ENCODE measurements at regions not wholly inside any gene's neighbourhood (a gene's known extent, or its start where the extent isn't known, plus 50 kb on each side); places are given as distances from the start of the nearest gene placed in this dataset.
"Not testable (repeated sequence)": the region's sequence is repeated elsewhere in the genome, so short reads cannot be mapped to it uniquely, and the experiment has no call there.

DNA sequence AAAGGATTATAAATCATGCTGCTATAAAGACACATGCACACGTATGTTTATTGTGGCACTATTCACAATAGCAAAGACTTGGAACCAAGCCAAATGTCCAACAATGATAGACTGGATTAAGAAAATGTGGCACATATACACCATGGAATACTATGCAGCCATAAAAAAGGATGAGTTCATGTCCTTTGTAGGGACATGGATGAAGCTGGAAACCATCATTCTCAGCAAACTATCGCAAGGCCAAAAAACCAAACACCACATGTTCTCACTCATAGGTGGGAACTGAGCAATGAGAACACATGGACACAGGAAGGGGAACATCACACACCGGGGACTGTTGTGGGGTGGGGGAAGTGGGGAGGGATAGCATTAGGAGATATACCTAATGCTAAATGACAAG, 127.1 kb upstream of the GRAMD2B start:
- 100% methylated on average over 2 of the region's 3 CpGs for WGBS
- DNase-seq (ENCODE audit: extremely low spot score); H3K36me3 ChIP-seq (ENCODE audit: insufficient read depth); H3K27ac ChIP-seq (ENCODE audit: low read depth); H3K4me1 ChIP-seq (ENCODE audit: insufficient read depth); H3K4me3 ChIP-seq (ENCODE audit: low read depth, low read length): not testable (repeated sequence)

GRCh38 chr5:126300293-126300692, 122.9 kb upstream of the GRAMD2B start:
- H3K4me1 ChIP-seq (ENCODE audit: insufficient read depth) = no peaks in the 10 kb centered on the region
- H3K4me3 ChIP-seq (ENCODE audit: low read depth, low read length) = no peak overlapping the region
- no peak for DNase-seq (ENCODE audit: extremely low spot score)
- WGBS = 90% methylated on average over 3 of the region's 3 CpGs
- H3K36me3 ChIP-seq (ENCODE audit: insufficient read depth) = no peaks in the 10 kb centered on the region
- H3K27ac ChIP-seq (ENCODE audit: low read depth) = no peak overlapping the region

- Histone ChIP-seq H3K4me1 (ENCODE audit: insufficient read depth) (no peaks in the 10 kb centered on the region), H3K27ac (ENCODE audit: low read depth) (no peak overlapping the region), H3K4me3 (ENCODE audit: low read depth, low read length) (no peak overlapping the region), H3K36me3 (ENCODE audit: insufficient read depth) (no peaks in the 10 kb centered on the region)
- DNase-seq (ENCODE audit: extremely low spot score) = no peak
- WGBS = 69% methylated on average over 3 of the region's 3 CpGs
These were observed 122.2 kb upstream of the GRAMD2B start for GRCh38 chr5:126301056-126301455.

DNA sequence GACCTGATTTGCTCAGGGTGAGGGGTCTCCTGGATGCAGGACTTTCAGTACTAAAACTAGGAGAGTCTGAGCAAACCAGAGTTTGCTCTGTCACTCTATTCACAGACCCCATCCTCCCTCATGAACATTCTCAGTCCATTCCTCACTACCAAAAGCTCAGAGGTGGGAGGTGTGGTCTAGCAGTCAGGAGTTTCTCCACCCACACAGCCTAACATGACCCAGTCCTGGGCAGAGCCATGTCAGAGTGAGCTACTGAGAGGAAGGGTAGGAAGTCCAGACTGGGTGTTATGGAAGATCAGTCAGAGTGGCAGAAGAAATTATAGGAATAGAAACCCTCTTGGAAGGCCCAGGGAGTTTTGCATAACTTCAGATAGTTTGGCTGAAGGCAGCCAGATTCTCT, 113.3 kb upstream of the GRAMD2B start:
- DNase-seq (ENCODE audit: extremely low spot score) = no peak
- H3K36me3 ChIP-seq (ENCODE audit: insufficient read depth) = no peaks in the 10 kb centered on the region

DNA sequence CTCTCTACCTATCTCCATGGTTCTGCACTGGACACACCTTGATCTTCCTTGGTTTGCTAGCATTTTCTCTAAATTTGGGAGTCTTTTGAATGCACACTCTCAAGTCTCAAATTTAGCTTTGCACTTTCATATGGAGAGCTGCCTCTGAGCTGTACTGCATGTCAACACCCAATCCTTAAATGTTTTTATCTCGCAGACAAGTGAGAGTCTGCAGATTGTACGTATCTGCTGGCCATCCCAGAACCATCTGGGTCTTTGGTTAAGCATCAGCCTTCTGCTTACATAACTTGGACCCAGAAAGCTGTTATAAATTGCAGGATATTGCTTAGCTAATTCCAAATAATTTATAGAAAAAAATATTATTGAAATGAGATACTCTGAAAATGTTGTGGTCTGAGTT, 111.4 kb upstream of the GRAMD2B start:
- H3K27ac ChIP-seq (ENCODE audit: low read depth) = no peak overlapping the region
- H3K36me3 ChIP-seq (ENCODE audit: insufficient read depth) = no peaks in the 10 kb centered on the region
- no peak overlapping the region for H3K4me3 ChIP-seq (ENCODE audit: low read depth, low read length)
- H3K4me1 ChIP-seq (ENCODE audit: insufficient read depth) = no peaks in the 10 kb centered on the region
- DNase-seq (ENCODE audit: extremely low spot score) = no peak
- 33% methylated on average over 2 of the region's 2 CpGs for WGBS

More for the DNA sequence above, 113.3 kb upstream of the GRAMD2B start:
- Histone ChIP-seq H3K4me1 (ENCODE audit: insufficient read depth) (no peaks in the 10 kb centered on the region), H3K27ac (ENCODE audit: low read depth) (no peak overlapping the region), H3K4me3 (ENCODE audit: low read depth, low read length) (no peak overlapping the region)

DNA sequence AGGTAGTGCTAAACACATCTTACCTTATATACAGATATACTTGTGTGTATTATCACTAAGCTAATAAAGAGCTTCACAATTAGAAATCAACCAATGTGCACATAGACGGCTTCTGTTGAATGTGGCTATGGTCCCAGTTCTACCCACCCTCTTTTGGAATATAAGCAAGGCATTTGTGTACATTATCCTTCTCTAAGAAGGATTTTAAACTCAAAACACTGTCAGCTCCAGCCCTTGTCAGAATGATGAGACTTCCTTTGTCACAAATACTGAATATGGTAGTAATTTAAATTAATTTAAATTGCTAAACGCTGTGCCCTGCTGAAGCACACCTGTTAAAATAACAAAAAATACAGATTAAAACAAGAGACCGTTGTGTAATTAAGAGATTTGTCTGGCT, 107.9 kb upstream of the GRAMD2B start:
- 78% methylated on average over 3 of the region's 3 CpGs for WGBS
- H3K36me3 ChIP-seq (ENCODE audit: insufficient read depth) = no peaks in the 10 kb centered on the region
- H3K27ac ChIP-seq (ENCODE audit: low read depth) = no peak overlapping the region
- H3K4me1 ChIP-seq (ENCODE audit: insufficient read depth) = no peaks in the 10 kb centered on the region
- DNase-seq (ENCODE audit: extremely low spot score) = no peak
- H3K4me3 ChIP-seq (ENCODE audit: low read depth, low read length) = no peak overlapping the region

DNA sequence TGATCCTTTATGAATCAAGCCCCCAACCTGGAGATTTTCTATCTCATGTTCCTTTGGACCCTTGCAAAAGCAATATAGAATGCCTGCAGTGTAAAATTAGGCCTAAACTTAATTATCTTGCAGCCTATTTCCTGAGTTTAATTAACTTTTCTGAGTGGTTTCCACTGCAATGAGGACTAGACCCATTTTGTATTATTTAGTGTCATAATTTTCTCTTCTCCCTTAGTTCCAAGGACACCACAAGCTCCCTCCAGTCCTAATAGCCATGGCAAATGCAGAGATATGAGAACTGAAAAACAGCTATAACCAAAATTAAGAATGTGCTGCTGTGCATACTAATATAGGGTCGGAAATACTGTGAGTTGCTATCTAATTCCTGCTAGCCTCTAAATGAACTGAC, 90.9 kb upstream of the GRAMD2B start:
- Histone ChIP-seq H3K36me3 (ENCODE audit: insufficient read depth) (no peaks in the 10 kb centered on the region), H3K4me3 (ENCODE audit: low read depth, low read length) (no peak overlapping the region), H3K27ac (ENCODE audit: low read depth) (no peak overlapping the region), H3K4me1 (ENCODE audit: insufficient read depth) (no peaks in the 10 kb centered on the region)
- 82% methylated on average over 1 of the region's 1 CpG for WGBS
- DNase-seq (ENCODE audit: extremely low spot score) = no peak

GRCh38 chr5:126334760-126335159, 88.4 kb upstream of the GRAMD2B start:
- 67% methylated on average over 7 of the region's 7 CpGs for WGBS
- DNase-seq (ENCODE audit: extremely low spot score) = no peak
- Histone ChIP-seq H3K36me3 (ENCODE audit: insufficient read depth) (no peaks in the 10 kb centered on the region), H3K27ac (ENCODE audit: low read depth) (no peak overlapping the region), H3K4me3 (ENCODE audit: low read depth, low read length) (no peak overlapping the region), H3K4me1 (ENCODE audit: insufficient read depth) (no peaks in the 10 kb centered on the region)

DNA sequence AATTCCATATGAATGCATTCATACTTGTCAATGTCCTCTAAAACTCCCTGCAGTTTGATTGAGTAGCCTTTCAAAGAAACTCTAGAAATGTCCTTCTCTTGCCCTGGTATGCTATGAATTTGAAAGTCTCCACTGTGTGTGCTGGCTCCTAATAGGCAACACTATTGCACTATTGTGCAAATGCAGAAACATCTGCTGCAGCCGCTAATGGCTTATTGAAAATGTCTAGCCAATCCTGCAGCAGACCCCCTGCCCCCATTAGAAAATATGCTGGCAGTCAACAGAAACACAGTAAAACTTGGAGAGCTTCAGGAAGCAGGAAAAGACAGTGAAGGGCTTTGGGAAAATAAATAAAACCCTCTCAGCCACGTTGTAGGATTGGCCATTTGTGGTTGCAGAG, 87.3 kb upstream of the GRAMD2B start:
- WGBS = 38% methylated on average over 2 of the region's 2 CpGs
- no peaks in the 10 kb centered on the region for H3K4me1 ChIP-seq (ENCODE audit: insufficient read depth)
- no peak overlapping the region for H3K27ac ChIP-seq (ENCODE audit: low read depth)
- no peak for DNase-seq (ENCODE audit: extremely low spot score)
- no peak overlapping the region for H3K4me3 ChIP-seq (ENCODE audit: low read depth, low read length)
- H3K36me3 ChIP-seq (ENCODE audit: insufficient read depth) = no peaks in the 10 kb centered on the region

GRCh38 chr5:126338635-126339034, 84.6 kb upstream of the GRAMD2B start:
- H3K4me3 ChIP-seq (ENCODE audit: low read depth, low read length) = no peak overlapping the region
- 72% methylated on average over 7 of the region's 7 CpGs for WGBS

GRCh38 chr5:126339215-126339805, 83.9 kb upstream of the GRAMD2B start:
- no peaks in the 10 kb centered on the region for H3K4me1 ChIP-seq (ENCODE audit: insufficient read depth)
- 25% methylated on average over 4 of the region's 4 CpGs for WGBS
- no peak overlapping the region for H3K27ac ChIP-seq (ENCODE audit: low read depth)
- no peak overlapping the region for H3K4me3 ChIP-seq (ENCODE audit: low read depth, low read length)
- no peaks in the 10 kb centered on the region for H3K36me3 ChIP-seq (ENCODE audit: insufficient read depth)
- DNase-seq (ENCODE audit: extremely low spot score) = peak; percentile 50

More at GRCh38 chr5:126338635-126339034, 84.6 kb upstream of the GRAMD2B start:
- H3K4me1 ChIP-seq (ENCODE audit: insufficient read depth) = no peaks in the 10 kb centered on the region
- no peak for DNase-seq (ENCODE audit: extremely low spot score)
- no peaks in the 10 kb centered on the region for H3K36me3 ChIP-seq (ENCODE audit: insufficient read depth)
- no peak overlapping the region for H3K27ac ChIP-seq (ENCODE audit: low read depth)

GRCh38 chr5:126341906-126342630, 81.1 kb upstream of the GRAMD2B start:
- no peak overlapping the region for H3K4me3 ChIP-seq (ENCODE audit: low read depth, low read length)
- no peaks in the 10 kb centered on the region for H3K4me1 ChIP-seq (ENCODE audit: insufficient read depth)
- no peak overlapping the region for H3K27ac ChIP-seq (ENCODE audit: low read depth)
- H3K36me3 ChIP-seq (ENCODE audit: insufficient read depth) = no peaks in the 10 kb centered on the region
- 60% methylated on average over 1 of the region's 1 CpG for WGBS
- no peak for DNase-seq (ENCODE audit: extremely low spot score)

- WGBS = 50% methylated on average over 3 of the region's 3 CpGs
- Histone ChIP-seq H3K27ac (ENCODE audit: low read depth) (no peak overlapping the region), H3K4me3 (ENCODE audit: low read depth, low read length) (no peak overlapping the region), H3K4me1 (ENCODE audit: insufficient read depth) (no peaks in the 10 kb centered on the region), H3K36me3 (ENCODE audit: insufficient read depth) (no peaks in the 10 kb centered on the region)
- DNase-seq (ENCODE audit: extremely low spot score) = no peak
These were observed 74.2 kb upstream of the GRAMD2B start for GRCh38 chr5:126348855-126349635.

DNA sequence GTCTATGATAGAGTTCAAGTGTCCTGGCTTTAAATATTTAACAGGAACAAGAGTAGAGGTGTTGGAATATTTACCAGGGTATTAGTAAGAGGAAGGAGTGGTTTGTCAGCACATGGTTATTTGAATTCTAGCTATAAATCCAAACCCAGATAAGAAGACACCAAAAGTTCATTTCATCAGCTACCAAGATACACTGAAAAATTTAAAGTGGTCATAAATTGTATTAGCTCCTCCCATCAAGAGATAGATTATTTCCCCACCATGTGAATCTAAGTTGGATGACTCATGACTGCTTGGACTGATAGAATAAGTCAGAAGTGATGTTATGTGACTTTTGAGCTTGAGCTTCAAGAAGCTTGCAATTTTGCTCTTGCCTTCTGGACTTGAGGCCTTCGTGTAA, 72.1 kb upstream of the GRAMD2B start:
- DNase-seq (ENCODE audit: extremely low spot score) = no peak
- 78% methylated on average over 1 of the region's 1 CpG for WGBS
- no peak overlapping the region for H3K27ac ChIP-seq (ENCODE audit: low read depth)
- no peaks in the 10 kb centered on the region for H3K36me3 ChIP-seq (ENCODE audit: insufficient read depth)
- H3K4me1 ChIP-seq (ENCODE audit: insufficient read depth) = no peaks in the 10 kb centered on the region
- H3K4me3 ChIP-seq (ENCODE audit: low read depth, low read length) = no peak overlapping the region

Data from urinary bladder (tissue), 3 donors.